SU-DHL-6 (cell line): ENCODE measurements at regions not wholly inside any gene's neighbourhood (a gene's known extent, or its start where the extent isn't known, plus 50 kb on each side); places are given as distances from the start of the nearest gene placed in this dataset.

Source experiments
- CTCF ChIP-seq: fragments of 200-600 bp; sonication (generic); IDR thresholded peaks from one replicate; pipeline ENCODE4 v1.5.1; 2017; ENCODE audit warnings: antibody characterized with exemption, mild to moderate bottlenecking, low read length, moderate library complexity; ENCODE audit not compliant: insufficient read depth, poor library complexity, severe bottlenecking
- EZH2phosphoT487 ChIP-seq: fragments of 200-600 bp; sonication (generic), shearing (Covaris generic); conservative IDR thresholded peaks from 2 replicates; pipeline ENCODE4 v1.6.1; 2018; ENCODE audit warnings: mild to moderate bottlenecking, antibody characterized with exemption, low read length, moderate library complexity, mixed read lengths

- TF ChIP-seq CTCF (no peak), EZH2phosphoT487 (no peak)
Measured at GRCh38 chr6:145350928-145351327, 384.4 kb downstream of the EPM2A start.
